A549 (cell line): ENCODE measurements at regions not wholly inside any gene's neighbourhood (a gene's known extent, or its start where the extent isn't known, plus 50 kb on each side); places are given as distances from the start of the nearest gene placed in this dataset.

Experiments used
- JUN ChIP-seq, 2 experiments: fragments of >200 bp; sonication (Bioruptor Twin); formaldehyde crosslinking; IDR thresholded peaks; 2 replicates in 1 of 2; 3 replicates in 1 of 2; pipeline ENCODE4 v1.6.1; 2016 to 2017
- MAFK ChIP-seq: fragments of 450-650 bp; IDR thresholded peaks from 2 replicates; pipeline ENCODE4 v1.6.1; 2014; ENCODE audit not compliant: partially characterized antibody
- NPAS2 ChIP-seq: fragments of 250-450 bp; sonication (Bioruptor Pico); IDR thresholded peaks from 2 replicates; pipeline ENCODE4 v1.8.0; 2022; ENCODE audit warnings: mild to moderate bottlenecking, moderate library complexity, borderline replicate concordance
- POLR2A ChIP-seq: IDR thresholded peaks from 2 replicates; pipeline ENCODE4 v1.6.1; 2012; ENCODE audit warnings: mild to moderate bottlenecking, low read length
- SREBF2 ChIP-seq: fragments of 450-650 bp; IDR thresholded peaks from 2 replicates; pipeline ENCODE4 v1.6.1; 2014; ENCODE audit warnings: mild to moderate bottlenecking, moderate library complexity
- ZSCAN20 ChIP-seq: fragments of 250-450 bp; sonication (Bioruptor Pico); IDR thresholded peaks from 2 replicates; pipeline ENCODE4 v1.8.0; 2022; ENCODE audit warnings: mild to moderate bottlenecking, moderate library complexity
- TF ChIP-seq, protein P1 (sequence below): fragments of >200 bp; sonication (Bioruptor Twin); formaldehyde crosslinking; IDR thresholded peaks from 3 replicates; pipeline ENCODE4 v1.5.1; 2016
- TF ChIP-seq, protein P2 (sequence below): fragments of 450-650 bp; IDR thresholded peaks from 2 replicates; pipeline ENCODE4 v1.6.1; 2014; ENCODE audit warnings: antibody characterized with exemption

DNA sequence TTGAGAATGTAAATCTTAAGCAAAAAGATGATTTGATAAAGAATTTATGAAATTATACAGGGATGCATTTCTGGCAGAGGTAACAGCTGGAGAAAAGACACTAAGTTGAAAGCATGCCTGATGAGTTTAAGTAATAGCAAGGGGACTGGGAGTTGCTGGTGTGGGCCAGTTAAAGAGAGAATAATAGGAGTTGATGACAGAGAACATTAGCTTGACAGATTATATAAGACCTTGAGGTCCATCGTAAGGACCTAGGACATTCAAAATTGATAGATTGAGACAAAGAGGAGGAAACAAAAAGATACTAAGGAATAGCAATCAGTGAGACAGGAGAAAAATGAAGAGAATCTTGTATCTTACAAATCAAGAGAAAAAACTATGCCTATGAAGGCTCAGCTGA lies 84.7 kb upstream of the TMPRSS15 start:
- TF ChIP-seq POLR2A (no peak), NPAS2 (CRISPR knock-in tag) (no peak), MAFK (no peak), JUN (IDR thresholded peaks at IDR 0.05) (no peak), SREBF2 (no peak), ZSCAN20 (CRISPR knock-in tag) (no peak)
- TF ChIP-seq, protein P1, sequence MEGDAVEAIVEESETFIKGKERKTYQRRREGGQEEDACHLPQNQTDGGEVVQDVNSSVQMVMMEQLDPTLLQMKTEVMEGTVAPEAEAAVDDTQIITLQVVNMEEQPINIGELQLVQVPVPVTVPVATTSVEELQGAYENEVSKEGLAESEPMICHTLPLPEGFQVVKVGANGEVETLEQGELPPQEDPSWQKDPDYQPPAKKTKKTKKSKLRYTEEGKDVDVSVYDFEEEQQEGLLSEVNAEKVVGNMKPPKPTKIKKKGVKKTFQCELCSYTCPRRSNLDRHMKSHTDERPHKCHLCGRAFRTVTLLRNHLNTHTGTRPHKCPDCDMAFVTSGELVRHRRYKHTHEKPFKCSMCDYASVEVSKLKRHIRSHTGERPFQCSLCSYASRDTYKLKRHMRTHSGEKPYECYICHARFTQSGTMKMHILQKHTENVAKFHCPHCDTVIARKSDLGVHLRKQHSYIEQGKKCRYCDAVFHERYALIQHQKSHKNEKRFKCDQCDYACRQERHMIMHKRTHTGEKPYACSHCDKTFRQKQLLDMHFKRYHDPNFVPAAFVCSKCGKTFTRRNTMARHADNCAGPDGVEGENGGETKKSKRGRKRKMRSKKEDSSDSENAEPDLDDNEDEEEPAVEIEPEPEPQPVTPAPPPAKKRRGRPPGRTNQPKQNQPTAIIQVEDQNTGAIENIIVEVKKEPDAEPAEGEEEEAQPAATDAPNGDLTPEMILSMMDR, result no peak
- TF ChIP-seq, protein P2, sequence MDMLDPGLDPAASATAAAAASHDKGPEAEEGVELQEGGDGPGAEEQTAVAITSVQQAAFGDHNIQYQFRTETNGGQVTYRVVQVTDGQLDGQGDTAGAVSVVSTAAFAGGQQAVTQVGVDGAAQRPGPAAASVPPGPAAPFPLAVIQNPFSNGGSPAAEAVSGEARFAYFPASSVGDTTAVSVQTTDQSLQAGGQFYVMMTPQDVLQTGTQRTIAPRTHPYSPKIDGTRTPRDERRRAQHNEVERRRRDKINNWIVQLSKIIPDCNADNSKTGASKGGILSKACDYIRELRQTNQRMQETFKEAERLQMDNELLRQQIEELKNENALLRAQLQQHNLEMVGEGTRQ, result no peak
